GM23338 (cell line): ENCODE measurements at regions not wholly inside any gene's neighbourhood (a gene's known extent, or its start where the extent isn't known, plus 50 kb on each side); places are given as distances from the start of the nearest gene placed in this dataset.

Experiments
- ATAC-seq: fragments of 200-7000 bp; cut with Tn5 transposase; 3 replicates; pipeline ENCODE4 v1.9.1; 2020
- DNase-seq: peaks from one replicate; pipeline ENCODE4 v3.0.0-alpha.2; 2015; ENCODE audit warnings: low spot score
- H2AFZ ChIP-seq: fragments of 200-600 bp; sonication (generic); 2 replicates; pipeline ENCODE4 v1.8.0; 2016; ENCODE audit warnings: antibody characterized with exemption, mild to moderate bottlenecking, moderate library complexity
- H3F3A ChIP-seq: fragments of 200-600 bp; sonication (generic); replicated peaks from 2 replicates; pipeline ENCODE4 v1.8.0; 2017; ENCODE audit warnings: antibody characterized with exemption, mixed run types, low read depth
- H3K27ac ChIP-seq: fragments of 200-600 bp; sonication (generic); 2 replicates; pipeline ENCODE4 v1.6.1; 2016; ENCODE audit warnings: low read depth
- H3K27me3 ChIP-seq: fragments of 200-600 bp; sonication (generic); 2 replicates; pipeline ENCODE4 v1.8.0; 2016; ENCODE audit warnings: mild to moderate bottlenecking, mixed run types, moderate library complexity; ENCODE audit not compliant: insufficient read depth
- H3K36me3 ChIP-seq: fragments of 200-600 bp; sonication (generic); 2 replicates; pipeline ENCODE4 v1.8.0; 2016; ENCODE audit warnings: mild to moderate bottlenecking; ENCODE audit not compliant: insufficient read depth
- H3K4me1 ChIP-seq: fragments of 200-600 bp; sonication (generic); 2 replicates; pipeline ENCODE4 v1.8.0; 2016; ENCODE audit warnings: mild to moderate bottlenecking, moderate library complexity; ENCODE audit not compliant: insufficient read depth
- H3K4me2 ChIP-seq: fragments of 200-600 bp; sonication (generic); 2 replicates; pipeline ENCODE4 v1.7.1; 2017; ENCODE audit warnings: mixed run types
- H3K4me3 ChIP-seq: fragments of 200-600 bp; sonication (generic); 2 replicates; pipeline ENCODE4 v1.6.1; 2016; ENCODE audit warnings: mixed run types
- H3K79me2 ChIP-seq: fragments of 200-600 bp; sonication (generic); replicated peaks from 2 replicates; pipeline ENCODE4 v1.8.0; 2017; ENCODE audit warnings: mild to moderate bottlenecking; ENCODE audit not compliant: insufficient read depth
- H3K9me2 ChIP-seq: fragments of 200-600 bp; sonication (generic); 2 replicates; pipeline ENCODE4 v1.8.0; 2017; ENCODE audit not compliant: insufficient read depth
- H4K20me1 ChIP-seq: fragments of 200-600 bp; sonication (generic); replicated peaks from 2 replicates; pipeline ENCODE4 v1.8.0; 2017; ENCODE audit warnings: mild to moderate bottlenecking; ENCODE audit not compliant: insufficient read depth
- H3K27ac Mint-ChIP-seq: 2 replicates; pipeline ENCODE4 v1.8.0; 2020; ENCODE audit warnings: inconsistent platforms, mild to moderate bottlenecking, moderate library complexity, mixed read lengths
- H3K27me3 Mint-ChIP-seq: 3 replicates; pipeline ENCODE4 v1.8.0; 2022; ENCODE audit warnings: low read depth, mild to moderate bottlenecking, moderate library complexity, mixed read lengths, inconsistent platforms; ENCODE audit not compliant: insufficient read depth, poor library complexity
- H3K36me3 Mint-ChIP-seq: 3 replicates; pipeline ENCODE4 v1.8.0; 2021; ENCODE audit warnings: low read depth, mild to moderate bottlenecking, inconsistent platforms, moderate library complexity, mixed read lengths
- H3K4me1 Mint-ChIP-seq: 3 replicates; pipeline ENCODE4 v1.8.0; 2020; ENCODE audit warnings: mild to moderate bottlenecking, inconsistent platforms, mixed read lengths
- H3K4me3 Mint-ChIP-seq: 3 replicates; pipeline ENCODE4 v1.8.0; 2021; ENCODE audit warnings: moderate library complexity, mild to moderate bottlenecking, inconsistent platforms, mixed read lengths
- H3K9me3 Mint-ChIP-seq: 3 replicates; pipeline ENCODE4 v1.8.0; 2020; ENCODE audit warnings: moderate library complexity, mild to moderate bottlenecking, inconsistent platforms, mixed read lengths
- CREB1 ChIP-seq: fragments of 250-450 bp; sonication (Bioruptor Pico); IDR thresholded peaks from 2 replicates; pipeline ENCODE4 v1.5.0; 2020; ENCODE audit warnings: low read depth, mild to moderate bottlenecking, moderate library complexity
- EZH2 ChIP-seq: fragments of 200-600 bp; sonication (generic); IDR thresholded peaks from one replicate; pipeline ENCODE4 v1.8.0; 2017; ENCODE audit warnings: antibody characterized with exemption, mild to moderate bottlenecking, low read depth; ENCODE audit not compliant: unreplicated experiment
- EZH2phosphoT487 ChIP-seq: fragments of 200-600 bp; sonication (generic); IDR thresholded peaks from one replicate; pipeline ENCODE4 v1.8.1; 2018; ENCODE audit warnings: antibody characterized with exemption; ENCODE audit not compliant: unreplicated experiment
- JUNB ChIP-seq: IDR thresholded peaks from one replicate; pipeline ENCODE4 v1.6.1; 2016; ENCODE audit warnings: antibody characterized with exemption; ENCODE audit not compliant: unreplicated experiment
- NANOG ChIP-seq: IDR thresholded peaks from 2 replicates; pipeline ENCODE4 v1.6.1; 2016; ENCODE audit warnings: antibody characterized with exemption, borderline replicate concordance
- POLR2AphosphoS5 ChIP-seq: IDR thresholded peaks from 2 replicates; pipeline ENCODE4 v1.6.1; 2016; ENCODE audit warnings: antibody characterized with exemption, low read depth
- STAT1 ChIP-seq: IDR thresholded peaks from one replicate; pipeline ENCODE4 v1.6.1; 2016; ENCODE audit warnings: antibody characterized with exemption; ENCODE audit not compliant: unreplicated experiment
- ZNF114 ChIP-seq: fragments of 250-450 bp; sonication (Bioruptor Pico); IDR thresholded peaks from 2 replicates; pipeline ENCODE4 v1.5.0; 2020; ENCODE audit warnings: mild to moderate bottlenecking, moderate library complexity
- ZNF331 ChIP-seq: fragments of 250-450 bp; sonication (Bioruptor Pico); IDR thresholded peaks from 2 replicates; pipeline ENCODE4 v1.5.0; 2020; ENCODE audit warnings: low read depth, mild to moderate bottlenecking, moderate library complexity
- TF ChIP-seq, protein P1 (sequence below): IDR thresholded peaks from one replicate; pipeline ENCODE4 v1.6.1; 2018; ENCODE audit warnings: antibody characterized with exemption; ENCODE audit not compliant: unreplicated experiment
- TF ChIP-seq, protein P2 (sequence below): IDR thresholded peaks from 2 replicates; pipeline ENCODE4 v1.6.1; 2016; ENCODE audit warnings: antibody characterized with exemption
- TF ChIP-seq, protein P3 (sequence below): fragments of 250-450 bp; sonication (Bioruptor Pico); IDR thresholded peaks from 2 replicates; pipeline ENCODE4 v1.5.0; 2020; ENCODE audit warnings: mild to moderate bottlenecking, moderate library complexity
- TF ChIP-seq, protein P4 (sequence below), 2 experiments: fragments of 200-600 bp in 1 of 2; sonication (generic) in 1 of 2; conservative IDR thresholded peaks; 2 replicates each; pipeline versions ENCODE4 v1.5.1 to v1.6.1; 2016 to 2017; ENCODE audit warnings: antibody characterized with exemption in 2 of 2, low read depth in 2 of 2, mild to moderate bottlenecking in 2 of 2, moderate library complexity in 1 of 2

DNA sequence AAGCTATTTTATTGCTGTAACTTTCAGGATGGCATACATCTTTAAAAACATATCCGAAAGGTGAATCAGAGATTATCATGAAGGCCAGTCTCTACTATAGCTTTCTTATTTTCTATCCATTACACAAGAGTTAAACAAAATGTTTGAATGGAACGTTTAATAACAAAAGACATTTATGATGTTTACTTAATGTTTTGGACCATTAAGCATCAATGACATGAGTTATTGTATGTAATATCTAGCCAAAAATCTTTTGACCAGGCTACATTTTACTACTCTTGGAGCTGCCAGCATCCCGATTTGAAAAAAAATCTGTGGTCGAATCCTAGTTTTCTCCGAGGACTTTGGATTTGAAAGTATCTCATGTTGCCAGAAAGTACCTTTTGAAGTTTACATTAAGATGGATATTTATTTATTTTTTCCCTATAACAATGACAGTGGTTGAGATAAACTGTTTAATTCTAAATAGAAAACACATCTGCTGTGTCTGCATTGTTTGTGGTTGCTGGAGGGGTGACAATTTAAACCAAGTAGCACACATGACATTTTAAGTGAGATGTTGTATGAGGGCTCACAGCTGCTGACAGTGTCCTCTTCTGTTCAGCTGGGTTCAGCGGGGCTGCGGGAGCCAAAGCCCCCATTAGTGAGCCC lies 293.7 kb upstream of the TCF21 start:
- no peak overlapping the region for H3K4me2 ChIP-seq
- H3K4me3 ChIP-seq = no peak overlapping the region
- H3K9me2 ChIP-seq = no peaks in the 10 kb centered on the region
- H3K27me3 ChIP-seq = no peaks in the 10 kb centered on the region
- peak overlapping the region; percentile 44; the same call in 1 of the 2 replicates for H2AFZ ChIP-seq
- no peaks in the 10 kb centered on the region for H4K20me1 ChIP-seq
- no peaks in the 10 kb centered on the region for H3K79me2 ChIP-seq
- no peaks in the 10 kb centered on the region; the same call in 1 of the 3 replicates for H3K4me1 Mint-ChIP-seq
- TF ChIP-seq EZH2phosphoT487 (no peak), CREB1 (CRISPR knock-in tag) (no peak), JUNB (no peak), STAT1 (no peak), ZNF331 (CRISPR knock-in tag) (no peak), NANOG (no peak), EZH2 (no peak), ZNF114 (CRISPR knock-in tag) (no peak), POLR2AphosphoS5 (no peak)
- TF ChIP-seq, protein P1, sequence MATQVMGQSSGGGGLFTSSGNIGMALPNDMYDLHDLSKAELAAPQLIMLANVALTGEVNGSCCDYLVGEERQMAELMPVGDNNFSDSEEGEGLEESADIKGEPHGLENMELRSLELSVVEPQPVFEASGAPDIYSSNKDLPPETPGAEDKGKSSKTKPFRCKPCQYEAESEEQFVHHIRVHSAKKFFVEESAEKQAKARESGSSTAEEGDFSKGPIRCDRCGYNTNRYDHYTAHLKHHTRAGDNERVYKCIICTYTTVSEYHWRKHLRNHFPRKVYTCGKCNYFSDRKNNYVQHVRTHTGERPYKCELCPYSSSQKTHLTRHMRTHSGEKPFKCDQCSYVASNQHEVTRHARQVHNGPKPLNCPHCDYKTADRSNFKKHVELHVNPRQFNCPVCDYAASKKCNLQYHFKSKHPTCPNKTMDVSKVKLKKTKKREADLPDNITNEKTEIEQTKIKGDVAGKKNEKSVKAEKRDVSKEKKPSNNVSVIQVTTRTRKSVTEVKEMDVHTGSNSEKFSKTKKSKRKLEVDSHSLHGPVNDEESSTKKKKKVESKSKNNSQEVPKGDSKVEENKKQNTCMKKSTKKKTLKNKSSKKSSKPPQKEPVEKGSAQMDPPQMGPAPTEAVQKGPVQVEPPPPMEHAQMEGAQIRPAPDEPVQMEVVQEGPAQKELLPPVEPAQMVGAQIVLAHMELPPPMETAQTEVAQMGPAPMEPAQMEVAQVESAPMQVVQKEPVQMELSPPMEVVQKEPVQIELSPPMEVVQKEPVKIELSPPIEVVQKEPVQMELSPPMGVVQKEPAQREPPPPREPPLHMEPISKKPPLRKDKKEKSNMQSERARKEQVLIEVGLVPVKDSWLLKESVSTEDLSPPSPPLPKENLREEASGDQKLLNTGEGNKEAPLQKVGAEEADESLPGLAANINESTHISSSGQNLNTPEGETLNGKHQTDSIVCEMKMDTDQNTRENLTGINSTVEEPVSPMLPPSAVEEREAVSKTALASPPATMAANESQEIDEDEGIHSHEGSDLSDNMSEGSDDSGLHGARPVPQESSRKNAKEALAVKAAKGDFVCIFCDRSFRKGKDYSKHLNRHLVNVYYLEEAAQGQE = no peak
- TF ChIP-seq, protein P2, sequence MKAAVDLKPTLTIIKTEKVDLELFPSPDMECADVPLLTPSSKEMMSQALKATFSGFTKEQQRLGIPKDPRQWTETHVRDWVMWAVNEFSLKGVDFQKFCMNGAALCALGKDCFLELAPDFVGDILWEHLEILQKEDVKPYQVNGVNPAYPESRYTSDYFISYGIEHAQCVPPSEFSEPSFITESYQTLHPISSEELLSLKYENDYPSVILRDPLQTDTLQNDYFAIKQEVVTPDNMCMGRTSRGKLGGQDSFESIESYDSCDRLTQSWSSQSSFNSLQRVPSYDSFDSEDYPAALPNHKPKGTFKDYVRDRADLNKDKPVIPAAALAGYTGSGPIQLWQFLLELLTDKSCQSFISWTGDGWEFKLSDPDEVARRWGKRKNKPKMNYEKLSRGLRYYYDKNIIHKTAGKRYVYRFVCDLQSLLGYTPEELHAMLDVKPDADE = no peak
- TF ChIP-seq, protein P3, sequence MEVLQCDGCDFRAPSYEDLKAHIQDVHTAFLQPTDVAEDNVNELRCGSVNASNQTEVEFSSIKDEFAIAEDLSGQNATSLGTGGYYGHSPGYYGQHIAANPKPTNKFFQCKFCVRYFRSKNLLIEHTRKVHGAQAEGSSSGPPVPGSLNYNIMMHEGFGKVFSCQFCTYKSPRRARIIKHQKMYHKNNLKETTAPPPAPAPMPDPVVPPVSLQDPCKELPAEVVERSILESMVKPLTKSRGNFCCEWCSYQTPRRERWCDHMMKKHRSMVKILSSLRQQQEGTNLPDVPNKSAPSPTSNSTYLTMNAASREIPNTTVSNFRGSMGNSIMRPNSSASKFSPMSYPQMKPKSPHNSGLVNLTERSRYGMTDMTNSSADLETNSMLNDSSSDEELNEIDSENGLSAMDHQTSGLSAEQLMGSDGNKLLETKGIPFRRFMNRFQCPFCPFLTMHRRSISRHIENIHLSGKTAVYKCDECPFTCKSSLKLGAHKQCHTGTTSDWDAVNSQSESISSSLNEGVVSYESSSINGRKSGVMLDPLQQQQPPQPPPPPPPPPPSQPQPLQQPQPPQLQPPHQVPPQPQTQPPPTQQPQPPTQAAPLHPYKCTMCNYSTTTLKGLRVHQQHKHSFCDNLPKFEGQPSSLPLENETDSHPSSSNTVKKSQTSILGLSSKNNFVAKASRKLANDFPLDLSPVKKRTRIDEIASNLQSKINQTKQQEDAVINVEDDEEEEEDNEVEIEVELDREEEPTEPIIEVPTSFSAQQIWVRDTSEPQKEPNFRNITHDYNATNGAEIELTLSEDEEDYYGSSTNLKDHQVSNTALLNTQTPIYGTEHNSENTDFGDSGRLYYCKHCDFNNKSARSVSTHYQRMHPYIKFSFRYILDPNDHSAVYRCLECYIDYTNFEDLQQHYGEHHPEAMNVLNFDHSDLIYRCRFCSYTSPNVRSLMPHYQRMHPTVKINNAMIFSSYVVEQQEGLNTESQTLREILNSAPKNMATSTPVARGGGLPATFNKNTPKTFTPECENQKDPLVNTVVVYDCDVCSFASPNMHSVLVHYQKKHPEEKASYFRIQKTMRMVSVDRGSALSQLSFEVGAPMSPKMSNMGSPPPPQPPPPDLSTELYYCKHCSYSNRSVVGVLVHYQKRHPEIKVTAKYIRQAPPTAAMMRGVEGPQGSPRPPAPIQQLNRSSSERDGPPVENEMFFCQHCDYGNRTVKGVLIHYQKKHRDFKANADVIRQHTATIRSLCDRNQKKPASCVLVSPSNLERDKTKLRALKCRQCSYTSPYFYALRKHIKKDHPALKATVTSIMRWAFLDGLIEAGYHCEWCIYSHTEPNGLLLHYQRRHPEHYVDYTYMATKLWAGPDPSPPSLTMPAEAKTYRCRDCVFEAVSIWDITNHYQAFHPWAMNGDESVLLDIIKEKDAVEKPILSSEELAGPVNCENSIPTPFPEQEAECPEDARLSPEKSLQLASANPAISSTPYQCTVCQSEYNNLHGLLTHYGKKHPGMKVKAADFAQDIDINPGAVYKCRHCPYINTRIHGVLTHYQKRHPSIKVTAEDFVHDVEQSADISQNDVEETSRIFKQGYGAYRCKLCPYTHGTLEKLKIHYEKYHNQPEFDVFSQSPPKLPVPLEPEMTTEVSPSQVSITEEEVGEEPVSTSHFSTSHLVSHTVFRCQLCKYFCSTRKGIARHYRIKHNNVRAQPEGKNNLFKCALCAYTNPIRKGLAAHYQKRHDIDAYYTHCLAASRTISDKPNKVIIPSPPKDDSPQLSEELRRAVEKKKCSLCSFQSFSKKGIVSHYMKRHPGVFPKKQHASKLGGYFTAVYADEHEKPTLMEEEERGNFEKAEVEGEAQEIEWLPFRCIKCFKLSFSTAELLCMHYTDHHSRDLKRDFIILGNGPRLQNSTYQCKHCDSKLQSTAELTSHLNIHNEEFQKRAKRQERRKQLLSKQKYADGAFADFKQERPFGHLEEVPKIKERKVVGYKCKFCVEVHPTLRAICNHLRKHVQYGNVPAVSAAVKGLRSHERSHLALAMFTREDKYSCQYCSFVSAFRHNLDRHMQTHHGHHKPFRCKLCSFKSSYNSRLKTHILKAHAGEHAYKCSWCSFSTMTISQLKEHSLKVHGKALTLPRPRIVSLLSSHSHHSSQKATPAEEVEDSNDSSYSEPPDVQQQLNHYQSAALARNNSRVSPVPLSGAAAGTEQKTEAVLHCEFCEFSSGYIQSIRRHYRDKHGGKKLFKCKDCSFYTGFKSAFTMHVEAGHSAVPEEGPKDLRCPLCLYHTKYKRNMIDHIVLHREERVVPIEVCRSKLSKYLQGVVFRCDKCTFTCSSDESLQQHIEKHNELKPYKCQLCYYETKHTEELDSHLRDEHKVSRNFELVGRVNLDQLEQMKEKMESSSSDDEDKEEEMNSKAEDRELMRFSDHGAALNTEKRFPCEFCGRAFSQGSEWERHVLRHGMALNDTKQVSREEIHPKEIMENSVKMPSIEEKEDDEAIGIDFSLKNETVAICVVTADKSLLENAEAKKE (CRISPR knock-in tag) = no peak
- TF ChIP-seq, protein P4, sequence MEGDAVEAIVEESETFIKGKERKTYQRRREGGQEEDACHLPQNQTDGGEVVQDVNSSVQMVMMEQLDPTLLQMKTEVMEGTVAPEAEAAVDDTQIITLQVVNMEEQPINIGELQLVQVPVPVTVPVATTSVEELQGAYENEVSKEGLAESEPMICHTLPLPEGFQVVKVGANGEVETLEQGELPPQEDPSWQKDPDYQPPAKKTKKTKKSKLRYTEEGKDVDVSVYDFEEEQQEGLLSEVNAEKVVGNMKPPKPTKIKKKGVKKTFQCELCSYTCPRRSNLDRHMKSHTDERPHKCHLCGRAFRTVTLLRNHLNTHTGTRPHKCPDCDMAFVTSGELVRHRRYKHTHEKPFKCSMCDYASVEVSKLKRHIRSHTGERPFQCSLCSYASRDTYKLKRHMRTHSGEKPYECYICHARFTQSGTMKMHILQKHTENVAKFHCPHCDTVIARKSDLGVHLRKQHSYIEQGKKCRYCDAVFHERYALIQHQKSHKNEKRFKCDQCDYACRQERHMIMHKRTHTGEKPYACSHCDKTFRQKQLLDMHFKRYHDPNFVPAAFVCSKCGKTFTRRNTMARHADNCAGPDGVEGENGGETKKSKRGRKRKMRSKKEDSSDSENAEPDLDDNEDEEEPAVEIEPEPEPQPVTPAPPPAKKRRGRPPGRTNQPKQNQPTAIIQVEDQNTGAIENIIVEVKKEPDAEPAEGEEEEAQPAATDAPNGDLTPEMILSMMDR (conservative IDR thresholded peaks at IDR 0.05; ENCODE audit: low read depth in 2 of 2) = no peak
- no peaks in the 10 kb centered on the region for H3K4me1 ChIP-seq
- H3K9me3 Mint-ChIP-seq = no peaks in the 10 kb centered on the region
- no peaks in the 10 kb centered on the region for H3K36me3 Mint-ChIP-seq
- no peak overlapping the region for H3K27ac Mint-ChIP-seq
- no peaks in the 10 kb centered on the region for H3K36me3 ChIP-seq
- H3K4me3 Mint-ChIP-seq = no peak overlapping the region
- no peak overlapping the region for H3K27ac ChIP-seq
- no peaks in the 10 kb centered on the region for H3F3A ChIP-seq
- H3K27me3 Mint-ChIP-seq = no peaks in the 10 kb centered on the region
- no peak for ATAC-seq
- no peak for DNase-seq
